ENCODE measurements at regions not wholly inside any gene's neighbourhood (a gene's known extent, or its start where the extent isn't known, plus 50 kb on each side); places are given as distances from the start of the nearest gene placed in this dataset.

- no peak for DNase-seq
- intact Hi-C loops (cut with DNase I; ENCODE audit: low total_unique reads): no loop called here
- no peaks in the 10 kb centered on the region for H3K9me3 ChIP-seq
These were observed 102.1 kb upstream of the RAB27B start for GRCh38 chr18:54726143-54726542.

GRCh38 chr18:54734059-54734458, 94.2 kb upstream of the RAB27B start:
- WGBS, 5 donors: 74 to 90% (median 82%) methylated on average over 3 of the region's 3 CpGs
- TF ChIP-seq POLR2AphosphoS5 (IDR thresholded peaks at IDR 0.05) (no peak), POLR2A (IDR thresholded peaks at IDR 0.05) (no peak), CTCF (IDR thresholded peaks at IDR 0.05 in 8 of 11, conservative IDR thresholded peaks at IDR 0.05 in 3 of 11) (no peak)
- intact Hi-C loops (cut with DNase I; ENCODE audit: low total_unique reads): no loop called here
- DNase-seq: no peak
- Histone ChIP-seq H3K36me3 (no peaks in the 10 kb centered on the region), H3K27ac (no peak overlapping the region), H3K4me3 (no peak overlapping the region), H3K27me3 (replicated peaks in 1 of 7) (no peaks in the 10 kb centered on the region), H3K9me3 (no peaks in the 10 kb centered on the region), H3K4me1 (no peaks in the 10 kb centered on the region)

More at GRCh38 chr18:54726143-54726542, 102.1 kb upstream of the RAB27B start:
- WGBS, 5 donors: 89 to 96% (median 94%) methylated on average over 4 of the region's 4 CpGs
- Histone ChIP-seq H3K4me3 (no peak overlapping the region), H3K36me3 (no peaks in the 10 kb centered on the region), H3K4me1 (no peaks in the 10 kb centered on the region), H3K27me3 (replicated peaks in 1 of 7) (peaks cover 0 to 10% (median 0%) of the 10 kb centered on the region in 7 donors), H3K27ac (no peak overlapping the region)
- TF ChIP-seq CTCF (IDR thresholded peaks at IDR 0.05 in 8 of 11, conservative IDR thresholded peaks at IDR 0.05 in 3 of 11) (no peak), POLR2A (IDR thresholded peaks at IDR 0.05) (no peak), POLR2AphosphoS5 (IDR thresholded peaks at IDR 0.05) (no peak)

- 68 to 90% (median 81%) methylated on average over 1 of the region's 1 CpG for WGBS, 5 donors
- Histone ChIP-seq H3K36me3 (no peaks in the 10 kb centered on the region), H3K4me1 (no peaks in the 10 kb centered on the region), H3K27me3 (replicated peaks in 1 of 7) (no peaks in the 10 kb centered on the region), H3K9me3 (no peaks in the 10 kb centered on the region), H3K27ac (no peak overlapping the region), H3K4me3 (no peak overlapping the region)
- TF ChIP-seq POLR2A (IDR thresholded peaks at IDR 0.05) (no peak), POLR2AphosphoS5 (IDR thresholded peaks at IDR 0.05) (no peak), CTCF (IDR thresholded peaks at IDR 0.05 in 8 of 11, conservative IDR thresholded peaks at IDR 0.05 in 3 of 11) (no peak)
- intact Hi-C loops (cut with DNase I; ENCODE audit: low total_unique reads): no loop called here
- no peak for DNase-seq
These were observed 91.3 kb upstream of the RAB27B start for GRCh38 chr18:54736981-54737380.

- DNase-seq: no peak
- H3K27me3 ChIP-seq (replicated peaks in 1 of 7): no peaks in the 10 kb centered on the region
- no peaks in the 10 kb centered on the region for H3K9me3 ChIP-seq
- peaks cover 0 to 3% (median 0%) of the 10 kb centered on the region in 6 donors for H3K4me1 ChIP-seq
- TF ChIP-seq POLR2AphosphoS5 (IDR thresholded peaks at IDR 0.05): no peak
- no peak for TF ChIP-seq POLR2A (IDR thresholded peaks at IDR 0.05)
- TF ChIP-seq CTCF (IDR thresholded peaks at IDR 0.05 in 8 of 11, conservative IDR thresholded peaks at IDR 0.05 in 3 of 11): no peak
- H3K27ac ChIP-seq: no peak overlapping the region
- no peak overlapping the region for H3K4me3 ChIP-seq
- H3K36me3 ChIP-seq: no peaks in the 10 kb centered on the region
- 88 to 93% (median 90%) methylated on average over 3 of the region's 3 CpGs for WGBS, 5 donors
- intact Hi-C loops (cut with DNase I; ENCODE audit: low total_unique reads): no loop called here
These were observed 90.3 kb upstream of the RAB27B start for GRCh38 chr18:54737986-54738385.
